GM12874 (cell line): ENCODE measurements at regions not wholly inside any gene's neighbourhood (a gene's known extent, or its start where the extent isn't known, plus 50 kb on each side); places are given as distances from the start of the nearest gene placed in this dataset.

Experiments used
- TF ChIP-seq, protein P1 (sequence below): IDR thresholded peaks from 2 replicates; pipeline ENCODE4 v1.5.1; 2011; ENCODE audit warnings: low read depth, mild to moderate bottlenecking, control low read depth, low read length, moderate library complexity; ENCODE audit not compliant: insufficient read depth

DNA sequence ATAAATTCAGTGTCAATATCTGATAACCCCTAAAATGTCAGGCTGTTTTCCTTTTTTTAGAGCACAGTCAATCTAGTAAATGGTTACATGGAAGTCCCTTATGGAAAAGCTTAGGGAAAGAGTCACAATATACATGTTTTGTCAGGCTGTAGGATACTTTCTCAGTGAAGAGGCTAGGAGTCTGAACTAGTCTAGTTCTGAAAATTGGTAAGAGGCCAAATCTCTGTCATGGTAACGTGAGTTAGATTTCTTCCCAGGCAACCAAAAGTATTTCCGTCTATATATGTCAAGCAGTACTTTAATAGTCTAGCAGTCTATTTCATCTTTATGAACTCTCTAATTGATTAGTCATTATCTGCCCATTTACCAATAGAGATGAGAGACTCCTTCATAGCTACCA lies 215.9 kb upstream of the LRRC3B start:
- TF ChIP-seq, protein P1, sequence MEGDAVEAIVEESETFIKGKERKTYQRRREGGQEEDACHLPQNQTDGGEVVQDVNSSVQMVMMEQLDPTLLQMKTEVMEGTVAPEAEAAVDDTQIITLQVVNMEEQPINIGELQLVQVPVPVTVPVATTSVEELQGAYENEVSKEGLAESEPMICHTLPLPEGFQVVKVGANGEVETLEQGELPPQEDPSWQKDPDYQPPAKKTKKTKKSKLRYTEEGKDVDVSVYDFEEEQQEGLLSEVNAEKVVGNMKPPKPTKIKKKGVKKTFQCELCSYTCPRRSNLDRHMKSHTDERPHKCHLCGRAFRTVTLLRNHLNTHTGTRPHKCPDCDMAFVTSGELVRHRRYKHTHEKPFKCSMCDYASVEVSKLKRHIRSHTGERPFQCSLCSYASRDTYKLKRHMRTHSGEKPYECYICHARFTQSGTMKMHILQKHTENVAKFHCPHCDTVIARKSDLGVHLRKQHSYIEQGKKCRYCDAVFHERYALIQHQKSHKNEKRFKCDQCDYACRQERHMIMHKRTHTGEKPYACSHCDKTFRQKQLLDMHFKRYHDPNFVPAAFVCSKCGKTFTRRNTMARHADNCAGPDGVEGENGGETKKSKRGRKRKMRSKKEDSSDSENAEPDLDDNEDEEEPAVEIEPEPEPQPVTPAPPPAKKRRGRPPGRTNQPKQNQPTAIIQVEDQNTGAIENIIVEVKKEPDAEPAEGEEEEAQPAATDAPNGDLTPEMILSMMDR = no peak

DNA sequence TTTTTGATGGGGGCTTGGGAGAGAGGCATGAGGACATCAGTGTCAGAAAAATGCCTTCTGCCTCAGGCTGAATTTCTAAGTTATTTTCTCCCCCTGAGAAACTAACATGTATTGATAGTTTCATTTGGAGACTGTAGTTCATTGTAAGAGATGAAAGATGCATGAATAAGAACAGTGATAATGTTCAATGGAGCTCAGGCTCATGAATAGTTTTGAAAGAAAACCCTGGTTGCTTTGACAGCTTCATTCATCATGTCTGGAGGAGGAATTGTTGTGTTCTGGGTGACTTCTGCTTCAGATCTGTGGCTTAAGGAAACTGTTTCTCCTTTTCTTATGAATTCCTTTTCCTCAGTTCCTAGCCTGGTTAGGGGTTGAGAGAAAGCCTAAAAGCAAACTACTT lies 204.0 kb upstream of the LRRC3B start:
- TF ChIP-seq, protein P1 = no peak

DNA sequence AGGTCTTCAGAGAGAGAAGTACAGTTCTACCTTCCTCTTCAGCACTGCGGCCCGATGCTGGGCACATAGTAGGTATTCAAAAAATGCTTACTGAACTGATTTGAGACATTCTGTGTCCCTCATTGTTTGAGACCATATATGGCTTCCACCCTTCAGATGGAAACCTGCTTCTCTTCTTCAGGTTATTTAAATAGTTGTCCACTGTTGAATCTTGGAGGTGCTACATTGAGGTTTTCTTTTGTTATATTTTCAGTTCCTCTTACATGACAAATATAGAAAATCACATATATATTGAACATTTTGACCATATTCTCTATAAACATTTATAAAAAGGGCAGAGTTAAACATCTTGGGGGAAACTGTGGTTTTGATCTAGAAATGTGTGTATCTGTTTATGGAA lies 200.2 kb upstream of the LRRC3B start:
- TF ChIP-seq, protein P1 = no peak

DNA sequence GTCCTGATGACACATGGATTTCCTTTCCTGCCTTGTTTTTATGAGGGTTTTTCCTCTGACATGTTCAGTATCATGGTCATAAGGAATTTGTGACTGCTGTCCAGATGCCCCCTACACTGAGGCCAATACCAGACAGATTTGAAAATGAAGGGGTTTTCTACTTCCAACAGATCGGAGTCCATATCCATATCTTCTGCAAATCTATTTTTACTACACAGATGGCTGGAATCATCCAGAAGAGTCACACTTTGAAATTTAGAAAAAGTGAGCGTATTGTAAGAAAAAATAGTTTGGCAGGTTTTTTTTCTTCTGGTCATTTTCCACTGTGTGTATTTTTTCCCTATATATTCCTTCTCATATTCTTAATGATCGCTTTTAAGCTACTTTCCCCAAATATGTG lies 197.5 kb upstream of the LRRC3B start:
- TF ChIP-seq, protein P1 = no peak

DNA sequence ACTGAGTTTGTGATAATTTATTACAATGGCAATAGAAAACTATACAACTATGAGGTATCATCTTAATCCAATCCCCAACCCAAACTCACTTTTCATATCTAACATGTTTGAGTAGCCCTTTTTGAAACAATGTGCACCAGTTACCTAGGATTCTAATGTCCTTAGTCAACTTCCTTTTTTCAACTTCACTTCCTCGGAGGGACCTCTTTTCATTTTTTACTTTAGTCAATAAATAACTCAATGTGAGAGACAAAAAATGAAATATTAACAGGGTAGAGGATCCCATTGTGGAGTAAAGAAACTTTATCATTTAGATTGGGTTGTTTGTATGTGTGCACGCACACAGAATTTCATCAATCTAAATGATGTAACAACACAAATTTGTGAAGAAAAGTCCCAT lies 193.6 kb upstream of the LRRC3B start:
- TF ChIP-seq, protein P1 = no peak

DNA sequence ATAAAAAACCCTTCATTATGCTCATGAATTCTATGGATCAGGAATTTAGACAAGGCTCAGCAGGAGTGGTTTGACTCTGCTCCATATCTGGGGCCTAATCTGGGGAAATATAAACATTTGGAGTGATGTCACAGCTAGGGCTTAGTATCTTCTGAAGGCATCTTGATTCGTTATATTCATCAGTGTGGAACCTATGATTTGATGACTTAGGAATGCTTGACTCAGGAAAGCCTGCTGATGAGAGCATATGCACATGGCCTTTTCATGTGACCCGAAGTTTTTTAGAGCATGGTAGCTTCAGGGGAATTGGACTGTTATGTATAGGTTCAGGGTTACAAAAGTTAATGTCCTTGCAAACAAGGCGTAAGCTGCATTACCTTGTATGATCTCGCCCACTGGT lies 184.9 kb upstream of the LRRC3B start:
- TF ChIP-seq, protein P1 = no peak

DNA sequence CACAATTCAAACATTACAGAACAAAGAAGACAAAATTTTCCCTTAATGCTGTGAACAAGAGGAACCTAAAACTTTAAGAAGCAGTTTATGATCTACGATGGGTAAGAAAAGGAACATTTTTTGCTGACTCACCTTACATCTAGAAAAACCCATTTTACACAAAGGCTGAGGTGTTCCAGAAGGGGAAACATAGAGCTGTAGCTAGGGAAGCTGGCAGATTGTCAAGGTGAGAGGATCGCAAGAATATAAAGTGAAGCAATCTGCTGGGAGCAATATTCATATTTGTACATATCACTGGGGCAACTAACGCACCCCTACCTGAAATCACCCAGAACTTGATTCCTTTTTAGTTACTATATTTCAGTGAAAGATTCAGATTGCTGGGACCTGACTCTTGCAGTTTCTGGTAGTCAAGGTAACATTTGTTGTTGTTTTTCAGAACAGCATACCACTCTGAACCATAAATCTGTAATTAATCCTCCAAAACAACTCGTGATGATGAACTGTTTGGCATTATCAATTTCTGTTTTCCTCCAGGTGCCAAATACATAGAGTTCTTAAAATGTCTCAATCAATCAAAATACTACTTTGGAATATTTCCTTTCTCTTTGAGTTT lies 184.1 kb upstream of the LRRC3B start:
- TF ChIP-seq, protein P1 = no peak
